EL (cell line): ENCODE measurements at regions not wholly inside any gene's neighbourhood (a gene's known extent, or its start where the extent isn't known, plus 50 kb on each side); places are given as distances from the start of the nearest gene placed in this dataset.
"Not testable (repeated sequence)": the region's sequence is repeated elsewhere in the genome, so short reads cannot be mapped to it uniquely, and the experiment has no call there.

Source experiments
- DNase-seq: peaks from one replicate; pipeline ENCODE4 v3.0.0-alpha.2; 2016

GRCh38 chr22:22745225-22746060, 101.0 kb downstream of the GGTLC2 start:
- peak; percentile 15 for DNase-seq

- DNase-seq = no peak
Observed at GRCh38 chr22:22746061-22746962, 101.9 kb downstream of the GGTLC2 start.

- no peak for DNase-seq
Observed at GRCh38 chr22:22746963-22747933, 102.8 kb downstream of the GGTLC2 start.

DNA sequence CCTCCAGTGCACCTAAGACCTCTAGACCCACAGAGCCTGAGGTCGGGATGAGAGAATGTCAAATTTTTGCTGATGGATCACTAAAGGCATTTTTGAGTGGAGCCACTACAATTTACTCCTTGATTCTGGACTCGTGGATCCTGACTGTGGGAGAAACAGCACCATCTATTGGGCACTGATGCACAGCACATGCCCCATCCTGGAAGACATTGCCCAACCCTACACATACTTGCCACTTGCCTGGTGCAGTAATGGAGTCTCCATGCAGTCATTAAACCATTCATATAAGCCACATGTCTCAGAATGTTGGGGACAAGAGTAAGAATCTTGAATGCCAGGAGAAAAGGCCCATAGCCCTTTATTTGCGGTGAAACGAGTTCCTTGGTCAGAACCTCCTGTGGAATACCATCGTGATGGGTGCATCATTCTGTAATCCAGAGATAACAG, 103.9 kb downstream of the GGTLC2 start:
- peak; percentile 45 for DNase-seq

DNA sequence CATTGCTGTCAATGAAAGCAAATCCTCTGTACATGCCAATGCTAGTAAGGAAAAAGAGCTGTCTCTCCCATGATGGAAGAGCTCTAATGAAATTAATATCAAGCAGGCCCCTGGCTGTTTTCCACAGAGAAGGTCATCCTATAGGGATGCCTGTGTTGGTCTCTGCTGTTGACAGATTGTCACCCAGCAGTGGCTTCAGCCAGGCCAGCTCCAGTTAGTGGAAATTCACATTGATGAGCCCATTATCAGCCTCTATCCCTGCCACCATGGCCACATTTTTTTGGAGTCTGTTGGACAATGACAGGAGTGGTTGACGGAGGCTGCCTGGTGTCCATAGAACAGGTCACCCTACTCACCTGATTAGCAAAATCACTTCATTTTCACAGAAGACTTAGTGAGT, 104.3 kb downstream of the GGTLC2 start:
- DNase-seq = no peak

DNA sequence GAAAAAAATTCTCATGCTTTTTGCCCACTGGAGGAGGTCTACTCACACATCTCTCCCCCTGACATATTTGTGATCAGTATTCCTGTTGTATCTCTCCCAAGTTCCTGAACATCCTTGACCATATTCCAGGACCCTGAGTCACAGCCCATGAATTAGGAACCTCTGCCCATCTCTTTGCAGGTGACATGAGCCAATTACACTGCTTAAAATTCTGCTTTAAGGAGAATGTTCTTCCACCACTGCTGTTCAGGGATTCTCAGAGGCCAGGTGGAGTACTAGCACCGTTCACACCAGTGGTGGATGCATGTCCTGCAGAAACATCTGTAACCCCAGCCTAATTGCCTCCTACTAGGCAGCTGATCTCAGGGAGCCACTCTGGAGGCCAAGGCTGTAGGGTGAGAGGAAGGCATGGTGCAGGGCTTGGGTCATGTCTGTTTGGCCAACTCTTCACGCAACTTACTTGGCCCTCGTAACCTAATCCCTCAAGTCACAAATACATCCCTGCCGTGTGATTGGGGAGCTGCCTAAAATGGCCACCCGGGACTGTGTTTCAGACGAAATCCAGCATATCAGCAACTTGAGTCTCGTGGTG, 104.8 kb downstream of the GGTLC2 start:
- no peak for DNase-seq

GRCh38 chr22:22750335-22751042, 106.1 kb downstream of the GGTLC2 start:
- DNase-seq = no peak

- DNase-seq = no peak
Observed at GRCh38 chr22:22751043-22751603, 106.7 kb downstream of the GGTLC2 start.

DNA sequence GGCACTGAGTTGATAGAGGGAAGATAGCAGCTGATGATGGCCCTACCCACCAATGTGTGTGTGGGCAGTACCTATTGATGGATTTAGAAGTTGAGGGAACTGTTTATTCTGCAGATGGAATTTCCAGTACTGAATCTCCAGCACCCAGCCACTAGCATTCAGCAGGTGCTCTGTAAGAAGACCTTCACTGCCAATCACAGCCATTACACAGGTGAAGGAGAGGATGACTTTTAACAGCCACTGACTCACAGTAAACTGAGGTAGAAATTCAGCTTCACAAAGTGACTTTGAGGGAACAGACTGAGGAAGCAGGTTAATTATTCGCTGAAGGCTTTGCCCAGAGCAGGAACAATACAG, 107.8 kb downstream of the GGTLC2 start:
- no peak for DNase-seq

- peak; percentile 23 for DNase-seq
Observed at GRCh38 chr22:22752556-22753477, 108.4 kb downstream of the GGTLC2 start.

DNA sequence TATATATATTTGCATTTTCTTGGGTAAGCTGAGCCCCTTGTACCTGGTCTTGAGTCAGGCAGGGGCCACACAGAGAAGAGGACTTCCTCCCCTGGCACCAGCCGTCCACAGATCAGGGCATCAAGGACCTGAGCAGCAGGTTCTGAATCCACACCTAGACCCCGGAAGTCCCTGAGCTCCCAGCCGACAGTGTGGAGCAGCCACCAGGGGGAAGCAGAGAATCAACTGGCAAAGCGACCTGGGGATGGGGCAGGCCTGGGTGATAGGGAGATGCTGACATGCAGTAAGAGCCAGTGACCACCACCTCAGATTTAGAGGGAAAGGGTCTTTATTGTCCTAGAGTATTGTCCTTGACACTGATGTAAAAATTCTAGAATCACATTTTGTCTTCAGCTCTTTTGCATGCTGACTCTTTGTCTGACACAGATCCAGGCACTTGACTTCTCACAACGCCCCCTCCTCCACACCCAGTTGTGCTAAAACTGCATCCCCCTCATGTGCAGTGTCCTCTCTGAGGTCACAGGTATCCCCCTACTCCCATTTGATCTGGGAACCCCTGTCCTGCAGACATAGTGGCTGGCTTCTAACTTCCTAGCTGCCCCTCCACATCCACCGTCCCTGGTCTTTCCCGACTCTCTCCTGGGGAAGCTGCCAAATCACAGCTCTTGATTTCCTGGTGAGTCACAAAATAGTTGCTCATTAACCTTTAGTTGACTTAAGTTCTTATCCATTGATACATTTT, 109.3 kb downstream of the GGTLC2 start:
- DNase-seq = peak; percentile 39

- DNase-seq = no peak
Observed at GRCh38 chr22:22754268-22754657, 109.8 kb downstream of the GGTLC2 start.

DNA sequence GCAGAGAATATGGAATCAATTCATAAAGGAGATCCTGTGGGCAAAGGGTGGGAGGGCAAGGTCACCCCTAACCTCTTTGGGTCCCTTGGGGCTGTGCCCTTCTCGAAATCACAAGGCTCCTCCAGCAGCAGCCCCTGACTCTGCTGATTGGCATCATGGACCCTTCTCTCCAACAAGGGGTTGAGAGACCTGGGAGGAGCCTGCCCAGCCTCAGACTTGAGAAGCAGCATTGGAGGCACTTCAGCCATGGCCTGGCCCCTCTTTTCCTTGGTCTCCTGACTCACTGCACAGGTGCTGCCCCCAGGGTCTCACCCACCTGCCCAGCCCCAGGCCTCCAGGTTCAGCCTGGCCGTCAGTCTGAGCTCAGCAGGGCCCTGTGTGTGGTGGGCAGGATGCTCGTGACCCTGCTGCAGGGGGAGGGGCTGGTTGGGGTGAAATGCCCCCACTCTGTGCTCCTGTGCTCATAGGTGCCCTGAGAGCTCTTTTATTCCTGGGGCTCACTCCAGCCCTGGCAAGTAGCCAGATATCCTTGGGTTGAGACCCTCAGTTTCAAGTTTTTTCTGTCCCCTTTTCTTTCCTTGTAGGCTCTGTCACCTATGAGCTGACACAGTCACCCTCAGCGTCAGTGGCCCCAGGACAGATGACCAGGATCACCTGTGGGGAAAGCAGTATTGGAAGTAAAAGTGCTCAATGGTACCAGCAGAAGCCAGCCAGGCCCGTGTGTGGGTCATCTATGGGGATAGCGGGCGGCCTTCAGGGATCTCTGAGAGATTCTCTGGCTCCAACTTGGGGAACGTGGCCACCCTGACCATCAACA, 110.8 kb downstream of the GGTLC2 start:
- no peak for DNase-seq

DNA sequence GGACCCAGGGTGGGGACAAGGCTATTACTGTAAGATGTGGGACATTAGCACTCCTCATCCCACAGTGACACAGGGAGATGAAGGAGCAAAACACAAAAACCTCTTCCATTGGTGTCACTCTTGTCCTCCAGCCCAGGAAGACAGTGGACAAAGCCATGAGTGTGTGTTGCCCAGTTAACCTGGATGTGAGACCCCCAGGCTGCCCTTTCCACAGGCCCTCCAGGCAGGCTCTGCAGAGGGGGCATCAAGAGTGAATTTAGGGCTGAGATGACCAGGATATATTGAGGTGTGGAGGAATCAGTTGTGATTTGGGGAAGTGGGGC, 111.3 kb downstream of the GGTLC2 start:
- no peak for DNase-seq

GRCh38 chr22:22756109-22756508, 111.7 kb downstream of the GGTLC2 start:
- no peak for DNase-seq

- DNase-seq = not testable (repeated sequence)
Observed at GRCh38 chr22:22756551-22757201, 112.3 kb downstream of the GGTLC2 start.

DNA sequence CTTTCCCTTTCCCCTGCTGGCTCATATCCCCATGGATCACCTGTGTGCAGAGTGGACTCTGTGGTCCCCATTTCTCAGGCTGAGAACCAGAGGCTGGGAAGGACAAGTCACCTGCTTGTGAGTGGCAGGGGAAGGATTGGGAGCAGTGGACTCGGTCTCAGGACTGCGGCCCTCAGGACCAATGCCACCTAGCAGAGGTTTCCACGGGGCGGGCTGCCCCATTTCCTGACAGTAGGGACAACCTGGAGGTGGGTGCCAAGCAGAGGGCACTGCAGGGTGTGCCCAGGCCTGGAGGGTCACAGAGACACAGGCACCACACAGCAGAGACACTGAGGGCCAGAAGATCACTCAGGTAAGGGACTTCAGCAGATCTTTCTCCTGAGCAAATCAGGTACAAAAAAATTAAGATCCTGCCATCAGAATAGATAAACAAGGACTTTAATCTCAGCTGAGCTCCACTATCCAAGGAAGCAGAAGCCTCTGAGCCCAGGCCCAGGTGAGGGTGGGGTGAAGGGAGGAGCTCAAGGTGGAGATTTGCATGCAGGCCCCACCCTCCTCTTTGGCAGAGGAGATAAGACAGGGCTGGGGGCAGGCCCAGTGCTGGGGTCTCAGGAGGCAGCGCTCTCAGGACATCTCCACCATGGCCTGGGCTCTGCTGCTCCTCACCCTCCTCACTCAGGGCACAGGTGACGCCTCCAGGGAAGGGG, 113.8 kb downstream of the GGTLC2 start:
- DNase-seq = not testable (repeated sequence)
